SK-N-SH treated with all-trans-retinoic acid at 6 μM for 48 hours (cell line): ENCODE measurements at regions not wholly inside any gene's neighbourhood (a gene's known extent, or its start where the extent isn't known, plus 50 kb on each side); places are given as distances from the start of the nearest gene placed in this dataset.

Experiments used
- ATAC-seq: fragments of 200-7000 bp; cut with Tn5 transposase; 3 replicates; pipeline ENCODE4 v1.9.1; 2020; ENCODE audit warnings: mild to moderate bottlenecking, moderate library complexity
- ARNTL ChIP-seq: fragments of 450-650 bp; formaldehyde crosslinking; IDR thresholded peaks from 2 replicates; pipeline ENCODE4 v1.5.0; 2020; ENCODE audit warnings: low read depth, mild to moderate bottlenecking, moderate library complexity, borderline replicate concordance
- BACH2 ChIP-seq: fragments of 250-450 bp; sonication (Bioruptor Pico); IDR thresholded peaks from 2 replicates; pipeline ENCODE4 v1.9.0; 2021; ENCODE audit warnings: mild to moderate bottlenecking, borderline replicate concordance
- CREB5 ChIP-seq: fragments of 250-450 bp; sonication (Bioruptor Pico); IDR thresholded peaks from 2 replicates; pipeline ENCODE4 v1.5.1; 2020; ENCODE audit warnings: low read depth, mild to moderate bottlenecking, moderate library complexity
- CSRNP3 ChIP-seq: fragments of 250-450 bp; sonication (Bioruptor Pico); IDR thresholded peaks from 2 replicates; pipeline ENCODE4 v1.5.1; 2021; ENCODE audit warnings: mild to moderate bottlenecking, moderate library complexity
- ESRRG ChIP-seq: fragments of 250-450 bp; sonication (Bioruptor Pico); IDR thresholded peaks from 2 replicates; pipeline ENCODE4 v1.6.1; 2021; ENCODE audit warnings: mild to moderate bottlenecking
- GLIS3 ChIP-seq: fragments of 250-450 bp; sonication (Bioruptor Pico); IDR thresholded peaks from 2 replicates; pipeline ENCODE4 v1.5.0; 2020; ENCODE audit warnings: mild to moderate bottlenecking, moderate library complexity
- ISL1 ChIP-seq: fragments of 250-450 bp; sonication (Bioruptor Pico); IDR thresholded peaks from 2 replicates; pipeline ENCODE4 v2.1.2; 2022; ENCODE audit warnings: mild to moderate bottlenecking, moderate library complexity
- OSR1 ChIP-seq: fragments of 250-450 bp; sonication (Bioruptor Pico); IDR thresholded peaks from 2 replicates; pipeline ENCODE4 v1.8.0; 2022; ENCODE audit warnings: moderate library complexity, mild to moderate bottlenecking, inconsistent platforms
- PATZ1 ChIP-seq: fragments of 250-450 bp; sonication (Bioruptor Pico); IDR thresholded peaks from 2 replicates; pipeline ENCODE4 v1.8.0; 2020; ENCODE audit warnings: mild to moderate bottlenecking, moderate library complexity, borderline replicate concordance
- POU6F1 ChIP-seq: fragments of 250-450 bp; sonication (Bioruptor Pico); IDR thresholded peaks from 2 replicates; pipeline ENCODE4 v1.8.0; 2021; ENCODE audit warnings: low read depth, mild to moderate bottlenecking, moderate library complexity, borderline replicate concordance
- PPARA ChIP-seq: fragments of 250-450 bp; sonication (Bioruptor Pico); IDR thresholded peaks from 2 replicates; pipeline ENCODE4 v1.5.0; 2020; ENCODE audit warnings: mild to moderate bottlenecking, borderline replicate concordance
- RARB ChIP-seq: fragments of 250-450 bp; sonication (Bioruptor Pico); IDR thresholded peaks from 2 replicates; pipeline ENCODE4 v1.8.0; 2021; ENCODE audit warnings: mild to moderate bottlenecking, moderate library complexity
- SNAI2 ChIP-seq: fragments of 250-450 bp; sonication (Bioruptor Pico); IDR thresholded peaks from 2 replicates; pipeline ENCODE4 v1.5.0; 2020; ENCODE audit warnings: mild to moderate bottlenecking, moderate library complexity
- TCF4 ChIP-seq: fragments of 250-450 bp; sonication (Bioruptor Pico); IDR thresholded peaks from 2 replicates; pipeline ENCODE4 v1.8.0; 2021; ENCODE audit warnings: mild to moderate bottlenecking, moderate library complexity, borderline replicate concordance
- TOX ChIP-seq: fragments of 250-450 bp; sonication (Bioruptor Pico); IDR thresholded peaks from 2 replicates; pipeline ENCODE4 v1.8.0; 2021; ENCODE audit warnings: mild to moderate bottlenecking, moderate library complexity, borderline replicate concordance
- TSHZ2 ChIP-seq: fragments of 250-450 bp; sonication (Bioruptor Pico); IDR thresholded peaks from 2 replicates; pipeline ENCODE4 v1.5.0; 2020; ENCODE audit warnings: mild to moderate bottlenecking, moderate library complexity
- ZC3H10 ChIP-seq: fragments of 250-450 bp; sonication (Bioruptor Pico); IDR thresholded peaks from 2 replicates; pipeline ENCODE4 v1.5.1; 2021; ENCODE audit warnings: mild to moderate bottlenecking, moderate library complexity
- ZFP3 ChIP-seq: fragments of 250-450 bp; sonication (Bioruptor Pico); IDR thresholded peaks from 2 replicates; pipeline ENCODE4 v1.5.0; 2020; ENCODE audit warnings: mild to moderate bottlenecking, moderate library complexity
- ZFP30 ChIP-seq: fragments of 450-650 bp; formaldehyde crosslinking; IDR thresholded peaks from 2 replicates; pipeline ENCODE4 v1.5.0; 2022; ENCODE audit warnings: mild to moderate bottlenecking, moderate library complexity
- ZNF565 ChIP-seq: fragments of 450-650 bp; formaldehyde crosslinking; conservative IDR thresholded peaks from 2 replicates; pipeline ENCODE4 v1.5.0; 2020; ENCODE audit warnings: low read depth, mild to moderate bottlenecking, moderate library complexity
- ZNF70 ChIP-seq: fragments of 450-650 bp; formaldehyde crosslinking; IDR thresholded peaks from 2 replicates; pipeline ENCODE4 v1.5.0; 2020; ENCODE audit warnings: mild to moderate bottlenecking, moderate library complexity
- ZNF8 ChIP-seq: fragments of 450-650 bp; formaldehyde crosslinking; IDR thresholded peaks from 2 replicates; pipeline ENCODE4 v1.5.0; 2020; ENCODE audit warnings: mild to moderate bottlenecking, moderate library complexity

GRCh38 chr12:91887957-91888356 lies 257.7 kb downstream of the BTG1 start (continued):
- TF ChIP-seq PATZ1 (no peak), BACH2 (CRISPR knock-in tag) (no peak), CREB5 (no peak), PPARA (CRISPR knock-in tag) (no peak), GLIS3 (CRISPR knock-in tag) (no peak), ZC3H10 (CRISPR knock-in tag) (no peak), ZFP3 (no peak), ESRRG (CRISPR knock-in tag) (no peak), TCF4 (no peak)

GRCh38 chr12:91885851-91886731 lies 259.6 kb downstream of the BTG1 start:
- no peak for ATAC-seq
- TF ChIP-seq ISL1 (CRISPR knock-in tag) (peak; percentile 54; the same call in 1 of the 2 replicates), ESRRG (CRISPR knock-in tag) (no peak), OSR1 (no peak)

GRCh38 chr12:91884230-91884629 lies 261.4 kb downstream of the BTG1 start:
- no peak for ATAC-seq
- no peak for TF ChIP-seq ZFP3
- no peak for TF ChIP-seq RARB (CRISPR knock-in tag)
- no peak for TF ChIP-seq ZFP30 (CRISPR knock-in tag)
- no peak for TF ChIP-seq CSRNP3
- no peak for TF ChIP-seq ZNF8 (CRISPR knock-in tag)
- no peak for TF ChIP-seq BACH2 (CRISPR knock-in tag)
- no peak for TF ChIP-seq TSHZ2
- no peak for TF ChIP-seq ZC3H10 (CRISPR knock-in tag)
- no peak for TF ChIP-seq POU6F1
- no peak for TF ChIP-seq TOX (CRISPR knock-in tag)
- TF ChIP-seq ISL1 (CRISPR knock-in tag), result no peak
- no peak for TF ChIP-seq PPARA (CRISPR knock-in tag)
- no peak for TF ChIP-seq ARNTL
- no peak for TF ChIP-seq TCF4
- TF ChIP-seq PATZ1, result no peak
- no peak for TF ChIP-seq SNAI2
- TF ChIP-seq ZNF70 (CRISPR knock-in tag), result no peak
- no peak for TF ChIP-seq ZNF565 (CRISPR knock-in tag)
